Loucy (cell line): ENCODE measurements at regions not wholly inside any gene's neighbourhood (a gene's known extent, or its start where the extent isn't known, plus 50 kb on each side); places are given as distances from the start of the nearest gene placed in this dataset.

ENCODE experiments used
- H2AFZ ChIP-seq: fragments of 200-600 bp; sonication (generic); 2 replicates; pipeline ENCODE4 v1.6.0; 2016; ENCODE audit warnings: antibody characterized with exemption, mild to moderate bottlenecking, low read length, moderate library complexity
- H3F3A ChIP-seq: fragments of 200-600 bp; 2 replicates; pipeline ENCODE4 v1.6.0; 2016; ENCODE audit warnings: antibody characterized with exemption, low read depth, mild to moderate bottlenecking
- H3K27me3 ChIP-seq: fragments of 200-600 bp; sonication (generic); 2 replicates; pipeline ENCODE4 v1.6.1; 2014; ENCODE audit warnings: low read length, mild to moderate bottlenecking; ENCODE audit not compliant: insufficient read depth, poor library complexity, severe bottlenecking
- H3K36me3 ChIP-seq: fragments of 200-600 bp; sonication (generic); 2 replicates; pipeline ENCODE4 v1.6.1; 2016; ENCODE audit warnings: low read length; ENCODE audit not compliant: insufficient read depth
- H3K4me1 ChIP-seq: fragments of 200-600 bp; sonication (generic); 2 replicates; pipeline ENCODE4 v1.5.1; 2014; ENCODE audit warnings: low read length, mild to moderate bottlenecking; ENCODE audit not compliant: insufficient read depth, poor library complexity, severe bottlenecking
- H3K4me2 ChIP-seq: fragments of 200-600 bp; sonication (generic); 2 replicates; pipeline ENCODE4 v1.6.0; 2014; ENCODE audit warnings: antibody characterized with exemption, low read length, low read depth, mild to moderate bottlenecking; ENCODE audit not compliant: poor library complexity, severe bottlenecking
- H3K4me3 ChIP-seq: fragments of 200-600 bp; sonication (generic); 2 replicates; pipeline ENCODE4 v1.5.1; 2014; ENCODE audit warnings: low read length, mild to moderate bottlenecking, mixed read lengths; ENCODE audit not compliant: poor library complexity, severe bottlenecking
- H3K79me2 ChIP-seq: fragments of 200-600 bp; sonication (generic); 2 replicates; pipeline ENCODE4 v1.6.1; 2014; ENCODE audit warnings: low read length; ENCODE audit not compliant: insufficient read depth
- H3K9ac ChIP-seq: fragments of 200-600 bp; sonication (generic); 2 replicates; pipeline ENCODE4 v1.6.0; 2014; ENCODE audit warnings: mild to moderate bottlenecking, low read depth, low read length, moderate library complexity; ENCODE audit not compliant: poor library complexity, severe bottlenecking
- H3K9me2 ChIP-seq: fragments of 200-600 bp; sonication (generic); replicated peaks from 2 replicates; pipeline ENCODE4 v1.6.1; 2016; ENCODE audit warnings: low read depth, low read length, mixed read lengths
- H3K9me3 ChIP-seq: fragments of 200-600 bp; sonication (generic); 2 replicates; pipeline ENCODE4 v1.6.1; 2014; ENCODE audit warnings: mild to moderate bottlenecking, antibody characterized with exemption, low read length, low read depth; ENCODE audit not compliant: insufficient read depth
- H4K20me1 ChIP-seq: fragments of 200-600 bp; sonication (generic); 2 replicates; pipeline ENCODE4 v1.6.0; 2014; ENCODE audit warnings: antibody characterized with exemption, low read length, mild to moderate bottlenecking; ENCODE audit not compliant: insufficient read depth, poor library complexity, severe bottlenecking
- CTCF ChIP-seq: fragments of 200-600 bp; sonication (generic); conservative IDR thresholded peaks from 2 replicates; pipeline ENCODE4 v1.5.1; 2014; ENCODE audit warnings: mild to moderate bottlenecking, antibody characterized with exemption, low read length
- EZH2phosphoT487 ChIP-seq: fragments of 200-600 bp; IDR thresholded peaks from 2 replicates; pipeline ENCODE4 v1.6.1; 2018; ENCODE audit warnings: antibody characterized with exemption, mild to moderate bottlenecking, moderate library complexity, borderline replicate concordance

- Histone ChIP-seq H3K27me3 (no peaks in the 10 kb centered on the region), H2AFZ (no peak overlapping the region), H3K9ac (no peak overlapping the region), H3K4me3 (no peak overlapping the region), H4K20me1 (no peaks in the 10 kb centered on the region), H3K4me2 (no peak overlapping the region), H3K9me3 (no peaks in the 10 kb centered on the region), H3F3A (no peaks in the 10 kb centered on the region), H3K79me2 (no peaks in the 10 kb centered on the region), H3K36me3 (no peaks in the 10 kb centered on the region), H3K4me1 (no peaks in the 10 kb centered on the region), H3K9me2 (no peaks in the 10 kb centered on the region)
- no peak for TF ChIP-seq CTCF
- no peak for TF ChIP-seq EZH2phosphoT487
These were observed 218.1 kb downstream of the CETN3 start for GRCh38 chr5:90191352-90192045.

- Histone ChIP-seq H3K36me3 (no peaks in the 10 kb centered on the region), H3K4me2 (no peak overlapping the region), H3K9me2 (no peaks in the 10 kb centered on the region), H3F3A (no peaks in the 10 kb centered on the region), H3K4me1 (no peaks in the 10 kb centered on the region), H4K20me1 (no peaks in the 10 kb centered on the region), H3K27me3 (no peaks in the 10 kb centered on the region), H2AFZ (no peak overlapping the region), H3K79me2 (no peaks in the 10 kb centered on the region), H3K9ac (no peak overlapping the region), H3K9me3 (no peaks in the 10 kb centered on the region), H3K4me3 (no peak overlapping the region)
- TF ChIP-seq EZH2phosphoT487 (no peak), CTCF (no peak)
These were observed 223.6 kb downstream of the CETN3 start for GRCh38 chr5:90185897-90186468.

- H3K36me3 ChIP-seq: no peaks in the 10 kb centered on the region
- no peaks in the 10 kb centered on the region for H3K27me3 ChIP-seq
- no peak overlapping the region for H3K4me3 ChIP-seq
- H3K9ac ChIP-seq: no peak overlapping the region
- H4K20me1 ChIP-seq: no peaks in the 10 kb centered on the region
- no peak overlapping the region for H2AFZ ChIP-seq
- no peaks in the 10 kb centered on the region for H3K9me2 ChIP-seq
- H3K79me2 ChIP-seq: no peaks in the 10 kb centered on the region
- no peak overlapping the region for H3K4me2 ChIP-seq
- no peaks in the 10 kb centered on the region for H3F3A ChIP-seq
- no peaks in the 10 kb centered on the region for H3K4me1 ChIP-seq
- H3K9me3 ChIP-seq: no peaks in the 10 kb centered on the region
- TF ChIP-seq EZH2phosphoT487 (no peak), CTCF (no peak)
These were observed 224.8 kb downstream of the CETN3 start for GRCh38 chr5:90184764-90185163.
